OCI-LY7 (cell line): ENCODE measurements at regions not wholly inside any gene's neighbourhood (a gene's known extent, or its start where the extent isn't known, plus 50 kb on each side); places are given as distances from the start of the nearest gene placed in this dataset.
"Not testable (repeated sequence)": the region's sequence is repeated elsewhere in the genome, so short reads cannot be mapped to it uniquely, and the experiment has no call there.

Source experiments
- BruUV-seq: library from RNA; stranded (reverse); fragments of 400-500 nt; replicated peaks from 2 replicates; lab custom pipeline; 2021; lab: Mats Ljungman, UMichigan
- CTCF ChIA-PET: fragments of 300-600 bp; sonication (Branson Sonifier 250); formaldehyde crosslinking; loops from one replicate; lab custom pipeline; 2022; ENCODE audit warnings: antibody characterized with exemption; ENCODE audit not compliant: unreplicated experiment; lab: Charles Lee
- POLR2A ChIA-PET: fragments of 300-600 bp; sonication (Branson Sonifier 250); formaldehyde crosslinking; loops from one replicate; lab custom pipeline; 2022; ENCODE audit warnings: antibody characterized with exemption; lab: Charles Lee
- DNase-seq: peaks from one replicate; pipeline ENCODE4 v3.0.0-alpha.2; 2015; ENCODE audit warnings: low spot score
- H2AFZ ChIP-seq: fragments of 200-600 bp; sonication (generic), shearing (Covaris generic); 2 replicates; pipeline ENCODE4 v1.6.1; 2014; ENCODE audit warnings: mild to moderate bottlenecking, antibody characterized with exemption, low read length, moderate library complexity
- H3K27ac ChIP-seq: fragments of 200-600 bp; sonication (generic); 2 replicates; pipeline ENCODE4 v1.5.1; 2014; ENCODE audit warnings: mixed run types, low read depth, mild to moderate bottlenecking, moderate library complexity, low read length, inconsistent platforms; ENCODE audit not compliant: poor library complexity, severe bottlenecking
- H3K36me3 ChIP-seq: fragments of 200-600 bp; sonication (generic); 2 replicates; pipeline ENCODE4 v1.6.1; 2014; ENCODE audit warnings: mild to moderate bottlenecking, antibody characterized with exemption, low read length, moderate library complexity, mixed read lengths; ENCODE audit not compliant: insufficient read depth
- H3K4me1 ChIP-seq: fragments of 200-600 bp; sonication (generic); 2 replicates; pipeline ENCODE4 v1.5.1; 2014; ENCODE audit warnings: mild to moderate bottlenecking, low read length; ENCODE audit not compliant: insufficient read depth, poor library complexity, severe bottlenecking
- H3K4me2 ChIP-seq: fragments of 200-600 bp; sonication (generic); 2 replicates; pipeline ENCODE4 v1.6.1; 2014; ENCODE audit warnings: mild to moderate bottlenecking, low read length
- H3K4me3 ChIP-seq: fragments of 200-600 bp; sonication (generic); 2 replicates; pipeline ENCODE4 v1.5.1; 2014; ENCODE audit warnings: mild to moderate bottlenecking, low read depth, low read length; ENCODE audit not compliant: poor library complexity, severe bottlenecking
- H3K79me2 ChIP-seq: fragments of 200-600 bp; sonication (generic); 2 replicates; pipeline ENCODE4 v1.6.1; 2016; ENCODE audit warnings: low read depth, mild to moderate bottlenecking, low read length, moderate library complexity, mixed read lengths; ENCODE audit not compliant: insufficient read depth
- H3K9me2 ChIP-seq: fragments of 200-600 bp; sonication (generic); 2 replicates; pipeline ENCODE4 v1.6.1; 2016; ENCODE audit warnings: mild to moderate bottlenecking, low read length, mixed read lengths; ENCODE audit not compliant: insufficient read depth
- H3K9me3 ChIP-seq: fragments of 200-600 bp; sonication (generic); 2 replicates; pipeline ENCODE4 v1.6.1; 2014; ENCODE audit warnings: mild to moderate bottlenecking, mixed run types, low read length, mixed read lengths
- H4K20me1 ChIP-seq: fragments of 200-600 bp; sonication (generic); 2 replicates; pipeline ENCODE4 v1.6.1; 2014; ENCODE audit warnings: mild to moderate bottlenecking, antibody characterized with exemption, low read length, moderate library complexity, mixed read lengths; ENCODE audit not compliant: insufficient read depth
- EZH2phosphoT487 ChIP-seq: fragments of 200-600 bp; sonication (generic); IDR thresholded peaks from 2 replicates; pipeline ENCODE4 v1.6.1; 2018; ENCODE audit warnings: low read depth, borderline replicate concordance, mild to moderate bottlenecking, mixed run types, antibody characterized with exemption, low read length, moderate library complexity, mixed read lengths
- intact Hi-C: fragments of 100-400 bp; cut with micrococcal nuclease; formaldehyde crosslinking; loops from one replicate; pipeline ENCODE4 v1.10.0; 2022; ENCODE audit not compliant: unreplicated experiment
- TF ChIP-seq, protein P1 (sequence below): fragments of 200-600 bp; sonication (generic); conservative IDR thresholded peaks from 2 replicates; pipeline ENCODE4 v1.5.1; 2014; ENCODE audit warnings: mild to moderate bottlenecking, antibody characterized with exemption, low read length, moderate library complexity, mixed read lengths

DNA sequence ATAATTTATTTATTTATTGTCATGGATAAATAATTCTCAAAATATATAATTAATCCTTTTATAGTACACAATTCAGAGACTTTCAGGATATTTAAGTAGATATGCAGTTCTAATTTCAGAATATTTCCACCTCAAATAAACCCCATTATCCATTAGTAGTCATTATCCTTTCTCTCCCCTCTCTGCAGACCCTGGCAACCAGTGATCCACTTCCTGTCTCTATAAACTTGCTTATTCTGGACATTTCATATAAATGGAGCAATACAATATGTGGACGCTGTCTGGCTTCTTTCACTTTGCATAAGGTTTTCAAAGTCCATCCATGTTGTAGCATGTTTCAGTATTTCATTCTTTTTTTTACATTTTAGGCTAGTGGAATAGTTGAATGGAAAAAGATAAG lies 230.2 kb downstream of the FZD1 start:
- Histone ChIP-seq H3K4me3 (no peak overlapping the region), H3K9me3 (no peaks in the 10 kb centered on the region), H3K36me3 (no peaks in the 10 kb centered on the region), H3K27ac (no peak overlapping the region), H3K79me2 (no peaks in the 10 kb centered on the region), H4K20me1 (no peaks in the 10 kb centered on the region), H3K9me2 (no peaks in the 10 kb centered on the region), H2AFZ (no peak overlapping the region), H3K4me1 (no peaks in the 10 kb centered on the region), H3K4me2 (no peak overlapping the region)
- no TSS peak for BruUV-seq
- CTCF ChIA-PET: no interaction called here
- no peak for DNase-seq
- TF ChIP-seq, protein P1, sequence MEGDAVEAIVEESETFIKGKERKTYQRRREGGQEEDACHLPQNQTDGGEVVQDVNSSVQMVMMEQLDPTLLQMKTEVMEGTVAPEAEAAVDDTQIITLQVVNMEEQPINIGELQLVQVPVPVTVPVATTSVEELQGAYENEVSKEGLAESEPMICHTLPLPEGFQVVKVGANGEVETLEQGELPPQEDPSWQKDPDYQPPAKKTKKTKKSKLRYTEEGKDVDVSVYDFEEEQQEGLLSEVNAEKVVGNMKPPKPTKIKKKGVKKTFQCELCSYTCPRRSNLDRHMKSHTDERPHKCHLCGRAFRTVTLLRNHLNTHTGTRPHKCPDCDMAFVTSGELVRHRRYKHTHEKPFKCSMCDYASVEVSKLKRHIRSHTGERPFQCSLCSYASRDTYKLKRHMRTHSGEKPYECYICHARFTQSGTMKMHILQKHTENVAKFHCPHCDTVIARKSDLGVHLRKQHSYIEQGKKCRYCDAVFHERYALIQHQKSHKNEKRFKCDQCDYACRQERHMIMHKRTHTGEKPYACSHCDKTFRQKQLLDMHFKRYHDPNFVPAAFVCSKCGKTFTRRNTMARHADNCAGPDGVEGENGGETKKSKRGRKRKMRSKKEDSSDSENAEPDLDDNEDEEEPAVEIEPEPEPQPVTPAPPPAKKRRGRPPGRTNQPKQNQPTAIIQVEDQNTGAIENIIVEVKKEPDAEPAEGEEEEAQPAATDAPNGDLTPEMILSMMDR: no peak
- TF ChIP-seq EZH2phosphoT487: no peak
- intact Hi-C loops: no loop called here
- POLR2A ChIA-PET: no interaction called here

DNA sequence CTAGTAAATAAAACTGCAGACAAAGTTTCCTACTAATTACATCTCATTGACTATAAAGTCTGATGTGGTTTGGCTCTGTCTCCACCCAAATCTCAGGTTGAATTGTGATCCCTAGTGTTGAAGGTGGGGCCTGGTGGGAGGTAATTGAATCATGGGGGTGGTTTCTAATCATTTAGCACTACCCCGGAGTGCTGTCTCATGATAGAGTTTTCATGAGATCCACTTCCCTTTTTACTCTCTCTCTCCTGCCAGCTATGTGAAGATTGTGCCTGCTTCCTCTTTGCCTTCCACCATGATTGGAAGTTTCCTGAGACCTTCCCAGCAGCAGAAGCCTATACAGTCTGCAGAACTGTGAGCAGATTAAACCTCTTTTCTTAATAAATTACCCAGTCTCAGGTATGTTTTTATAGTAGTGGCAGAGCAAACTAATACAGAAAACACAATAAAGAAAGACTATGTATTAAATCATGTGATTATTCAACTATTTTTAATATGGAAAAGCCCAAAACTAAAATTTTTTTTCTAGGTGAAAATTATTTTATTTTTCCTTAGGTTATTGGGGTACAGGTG lies 232.1 kb downstream of the FZD1 start:
- Histone ChIP-seq H3K4me3 (no peak overlapping the region), H3K36me3 (no peaks in the 10 kb centered on the region), H3K27ac (no peak overlapping the region), H4K20me1 (no peaks in the 10 kb centered on the region), H3K4me1 (no peaks in the 10 kb centered on the region), H3K9me3 (no peaks in the 10 kb centered on the region), H3K9me2 (no peaks in the 10 kb centered on the region), H3K4me2 (no peak overlapping the region), H2AFZ (no peak overlapping the region), H3K79me2 (no peaks in the 10 kb centered on the region)
- intact Hi-C loops: no loop called here
- no peak for DNase-seq
- POLR2A ChIA-PET: no interaction called here
- no peak for TF ChIP-seq EZH2phosphoT487
- TF ChIP-seq, protein P1: no peak
- no TSS peak for BruUV-seq
- CTCF ChIA-PET: no interaction called here

DNA sequence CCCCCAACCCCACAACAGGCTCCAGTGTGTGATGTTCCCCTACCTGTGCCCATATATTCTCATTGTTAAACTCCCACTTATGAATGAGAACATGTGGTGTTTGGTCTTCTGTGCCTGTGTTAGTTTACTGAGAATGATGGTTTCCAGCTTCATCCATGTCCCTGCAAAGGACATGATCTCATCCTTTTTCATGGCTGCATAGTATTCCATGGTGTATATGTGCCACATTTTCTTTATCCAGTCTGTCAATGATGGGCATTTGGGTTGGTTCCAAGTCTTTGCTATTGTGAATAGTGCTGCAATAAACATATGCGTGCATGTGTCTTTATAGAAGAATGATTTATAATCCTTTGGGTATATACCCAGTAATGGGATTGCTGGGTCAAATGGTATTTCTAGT lies 233.0 kb downstream of the FZD1 start:
- CTCF ChIA-PET, H3K27ac ChIP-seq, intact Hi-C loops: not testable (repeated sequence)

More for the DNA sequence above, 233.0 kb downstream of the FZD1 start:
- H2AFZ ChIP-seq, H4K20me1 ChIP-seq, H3K9me2 ChIP-seq, H3K4me3 ChIP-seq, H3K4me2 ChIP-seq, POLR2A ChIA-PET, DNase-seq, H3K36me3 ChIP-seq, H3K4me1 ChIP-seq, H3K79me2 ChIP-seq, BruUV-seq, H3K9me3 ChIP-seq: not testable (repeated sequence)
